SU-DHL-6 (cell line): ENCODE measurements at regions not wholly inside any gene's neighbourhood (a gene's known extent, or its start where the extent isn't known, plus 50 kb on each side); places are given as distances from the start of the nearest gene placed in this dataset.

Experiments used
- CTCF ChIP-seq: fragments of 200-600 bp; sonication (generic); IDR thresholded peaks from one replicate; pipeline ENCODE4 v1.5.1; 2017; ENCODE audit warnings: antibody characterized with exemption, mild to moderate bottlenecking, low read length, moderate library complexity; ENCODE audit not compliant: insufficient read depth, poor library complexity, severe bottlenecking
- EZH2phosphoT487 ChIP-seq: fragments of 200-600 bp; sonication (generic), shearing (Covaris generic); conservative IDR thresholded peaks from 2 replicates; pipeline ENCODE4 v1.6.1; 2018; ENCODE audit warnings: mild to moderate bottlenecking, antibody characterized with exemption, low read length, moderate library complexity, mixed read lengths

GRCh38 chr7:46369933-46370654 is 449.0 kb upstream of the IGFBP3 start:
- TF ChIP-seq CTCF (no peak), EZH2phosphoT487 (no peak)
